ENCODE measurements at regions not wholly inside any gene's neighbourhood (a gene's known extent, or its start where the extent isn't known, plus 50 kb on each side); places are given as distances from the start of the nearest gene placed in this dataset.

DNA sequence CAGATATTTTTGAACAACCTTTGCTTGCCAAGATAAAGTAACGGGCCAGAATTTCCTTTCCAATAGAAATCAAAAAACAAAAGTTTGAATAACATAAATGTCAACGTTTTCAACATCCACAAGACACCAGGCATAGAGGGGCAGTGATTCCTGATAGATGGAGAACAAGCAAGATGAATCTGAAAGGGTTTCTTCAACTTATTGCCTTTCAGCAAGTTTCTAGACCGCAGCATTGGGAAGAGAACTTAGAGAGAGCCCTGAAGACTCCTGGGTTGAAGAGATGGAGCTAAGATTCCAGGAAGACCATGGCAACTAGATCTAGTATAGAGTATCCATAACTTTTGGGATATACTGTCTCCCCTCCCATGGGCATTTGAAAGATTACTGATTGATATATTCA lies 751.4 kb upstream of the CTNND2 start:
- H3K4me1 ChIP-seq = no peaks in the 10 kb centered on the region
- TF ChIP-seq, protein P1, sequence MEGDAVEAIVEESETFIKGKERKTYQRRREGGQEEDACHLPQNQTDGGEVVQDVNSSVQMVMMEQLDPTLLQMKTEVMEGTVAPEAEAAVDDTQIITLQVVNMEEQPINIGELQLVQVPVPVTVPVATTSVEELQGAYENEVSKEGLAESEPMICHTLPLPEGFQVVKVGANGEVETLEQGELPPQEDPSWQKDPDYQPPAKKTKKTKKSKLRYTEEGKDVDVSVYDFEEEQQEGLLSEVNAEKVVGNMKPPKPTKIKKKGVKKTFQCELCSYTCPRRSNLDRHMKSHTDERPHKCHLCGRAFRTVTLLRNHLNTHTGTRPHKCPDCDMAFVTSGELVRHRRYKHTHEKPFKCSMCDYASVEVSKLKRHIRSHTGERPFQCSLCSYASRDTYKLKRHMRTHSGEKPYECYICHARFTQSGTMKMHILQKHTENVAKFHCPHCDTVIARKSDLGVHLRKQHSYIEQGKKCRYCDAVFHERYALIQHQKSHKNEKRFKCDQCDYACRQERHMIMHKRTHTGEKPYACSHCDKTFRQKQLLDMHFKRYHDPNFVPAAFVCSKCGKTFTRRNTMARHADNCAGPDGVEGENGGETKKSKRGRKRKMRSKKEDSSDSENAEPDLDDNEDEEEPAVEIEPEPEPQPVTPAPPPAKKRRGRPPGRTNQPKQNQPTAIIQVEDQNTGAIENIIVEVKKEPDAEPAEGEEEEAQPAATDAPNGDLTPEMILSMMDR (IDR thresholded peaks at IDR 0.05) = no peak
- no peaks in the 10 kb centered on the region for H3K27me3 ChIP-seq
- no peak overlapping the region for H3K27ac ChIP-seq
- no peak for DNase-seq
- H3K9me3 ChIP-seq = no peaks in the 10 kb centered on the region
- intact Hi-C loops (cut with DNase I) = no loop called here
- H3K4me3 ChIP-seq = no peak overlapping the region
- no peaks in the 10 kb centered on the region for H3K36me3 ChIP-seq
- no peak overlapping the region for H3K9ac ChIP-seq (ENCODE audit: low read depth in 2 of 2, low read length in 2 of 2)

DNA sequence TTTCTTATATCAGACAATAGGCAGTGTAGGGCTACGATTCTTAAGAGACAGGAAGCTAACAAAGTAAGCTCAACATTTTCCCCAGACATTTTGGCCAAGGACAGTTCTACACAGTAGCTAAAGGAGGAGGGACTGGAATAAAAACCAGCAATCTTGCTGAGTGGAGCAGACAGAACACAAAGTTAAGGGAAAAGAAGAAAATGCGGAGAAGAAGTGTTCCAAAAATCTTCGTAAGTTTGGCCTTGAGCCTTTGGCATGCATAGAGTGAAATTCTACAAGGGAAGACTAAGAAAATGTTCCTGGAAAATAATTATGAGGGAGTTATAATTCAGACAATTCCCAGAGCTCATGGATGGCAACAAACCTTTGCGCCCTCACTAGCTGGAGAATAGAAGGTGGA lies 748.0 kb upstream of the CTNND2 start:
- H3K27ac ChIP-seq = no peak overlapping the region
- intact Hi-C loops (cut with DNase I) = no loop called here
- H3K27me3 ChIP-seq = no peaks in the 10 kb centered on the region
- no peaks in the 10 kb centered on the region for H3K36me3 ChIP-seq
- TF ChIP-seq, protein P1 (IDR thresholded peaks at IDR 0.05) = no peak
- no peak for DNase-seq
- H3K4me1 ChIP-seq = no peaks in the 10 kb centered on the region
- H3K4me3 ChIP-seq = no peak overlapping the region
- H3K9ac ChIP-seq (ENCODE audit: low read depth in 2 of 2, low read length in 2 of 2) = no peak overlapping the region
- no peaks in the 10 kb centered on the region for H3K9me3 ChIP-seq

DNA sequence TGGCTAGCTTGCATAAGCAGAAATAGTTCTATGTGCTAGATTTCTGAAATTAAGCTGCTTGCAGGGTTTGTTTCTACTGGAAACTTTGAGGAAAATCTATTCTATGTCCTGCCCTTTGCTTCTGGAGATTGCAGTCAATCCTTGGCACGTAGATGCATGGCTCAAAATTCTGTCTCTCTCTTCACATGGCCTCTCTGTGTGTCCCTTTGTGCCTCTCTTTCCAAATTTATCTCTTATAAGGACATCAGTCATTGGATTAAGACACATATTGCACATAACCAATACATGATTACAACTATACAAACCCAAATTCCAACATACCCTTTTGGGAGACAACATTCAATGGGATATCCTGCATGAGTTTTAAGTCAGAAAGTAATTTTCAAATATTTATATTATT lies 744.3 kb upstream of the CTNND2 start:
- no peak for DNase-seq
- no peaks in the 10 kb centered on the region for H3K4me1 ChIP-seq
- intact Hi-C loops (cut with DNase I) = no loop called here
- no peak overlapping the region for H3K27ac ChIP-seq
- H3K9me3 ChIP-seq = no peaks in the 10 kb centered on the region
- no peak overlapping the region for H3K9ac ChIP-seq (ENCODE audit: low read depth in 2 of 2, low read length in 2 of 2)
- H3K27me3 ChIP-seq = no peaks in the 10 kb centered on the region
- TF ChIP-seq, protein P1 (IDR thresholded peaks at IDR 0.05) = no peak
- H3K4me3 ChIP-seq = no peak overlapping the region
- no peaks in the 10 kb centered on the region for H3K36me3 ChIP-seq

DNA sequence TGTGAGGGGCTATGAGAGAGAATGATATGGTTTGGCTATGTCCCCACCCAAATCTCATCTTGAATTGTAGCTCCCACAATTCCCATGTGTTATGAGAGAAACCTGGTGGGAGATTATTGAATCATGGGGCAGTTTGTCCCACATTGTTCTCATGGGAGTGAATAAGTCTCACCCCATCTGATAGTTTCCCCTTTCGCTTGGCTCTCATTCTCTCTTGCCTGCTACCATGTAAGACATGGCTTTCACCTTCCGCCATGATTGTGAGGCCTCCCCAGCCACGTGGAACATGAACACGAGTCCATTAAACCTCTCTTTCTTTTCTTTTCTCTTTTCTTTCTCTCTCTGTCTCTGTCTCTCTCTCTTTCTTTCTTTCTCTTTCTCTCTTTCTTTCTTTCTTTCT lies 743.4 kb upstream of the CTNND2 start:
- no peak overlapping the region for H3K4me3 ChIP-seq
- H3K9ac ChIP-seq (ENCODE audit: low read depth in 2 of 2, low read length in 2 of 2) = no peak overlapping the region
- intact Hi-C loops (cut with DNase I) = no loop called here
- TF ChIP-seq, protein P1 (IDR thresholded peaks at IDR 0.05) = no peak
- H3K27ac ChIP-seq = no peak overlapping the region
- H3K27me3 ChIP-seq = no peaks in the 10 kb centered on the region
- no peaks in the 10 kb centered on the region for H3K36me3 ChIP-seq
- no peaks in the 10 kb centered on the region for H3K4me1 ChIP-seq
- DNase-seq = no peak
- no peaks in the 10 kb centered on the region for H3K9me3 ChIP-seq

DNA sequence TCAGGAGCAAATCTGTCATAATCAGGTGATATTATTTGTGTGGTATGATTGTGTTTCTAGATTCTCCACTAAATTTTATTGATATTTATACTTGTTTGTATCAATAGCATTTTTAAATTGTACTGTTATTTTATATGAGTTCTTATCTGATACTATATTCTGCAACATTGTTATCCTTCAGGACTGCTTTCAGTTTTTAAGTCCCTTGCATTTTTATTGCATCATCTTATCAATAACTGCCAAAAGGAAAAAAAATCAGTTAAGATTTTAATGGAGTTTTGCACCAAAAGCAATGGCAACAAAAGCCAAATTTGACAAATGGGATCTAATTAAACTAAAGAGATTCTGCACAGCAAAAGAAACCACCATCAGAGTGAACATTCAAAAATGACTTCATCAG lies 741.3 kb upstream of the CTNND2 start:
- H3K4me3 ChIP-seq = no peak overlapping the region
- TF ChIP-seq, protein P1 (IDR thresholded peaks at IDR 0.05) = no peak
- no peak overlapping the region for H3K9ac ChIP-seq (ENCODE audit: low read depth in 2 of 2, low read length in 2 of 2)
- H3K4me1 ChIP-seq = no peaks in the 10 kb centered on the region
- no peaks in the 10 kb centered on the region for H3K27me3 ChIP-seq
- H3K36me3 ChIP-seq = no peaks in the 10 kb centered on the region
- no peak for DNase-seq
- no peak overlapping the region for H3K27ac ChIP-seq
- no peaks in the 10 kb centered on the region for H3K9me3 ChIP-seq
- intact Hi-C loops (cut with DNase I) = no loop called here

DNA sequence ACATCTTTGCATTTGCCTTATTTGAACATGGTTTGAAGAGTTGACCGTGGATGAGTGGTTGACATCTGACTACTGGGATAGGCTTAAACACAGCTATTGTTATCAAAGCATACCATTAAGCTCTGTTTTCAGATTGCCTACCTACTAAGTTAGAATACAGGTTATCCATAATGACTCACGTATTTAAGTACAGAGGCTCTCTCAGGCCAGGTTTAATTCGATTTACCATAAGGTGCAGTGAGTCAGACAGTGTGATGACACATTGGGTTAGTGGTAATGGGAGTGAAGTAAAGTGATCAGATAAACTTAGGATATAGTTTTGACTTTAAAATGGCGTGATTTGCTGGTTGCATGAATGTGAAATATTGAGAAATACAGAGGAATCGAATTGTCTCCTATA lies 732.0 kb upstream of the CTNND2 start:
- no peaks in the 10 kb centered on the region for H3K27me3 ChIP-seq
- TF ChIP-seq, protein P1 (IDR thresholded peaks at IDR 0.05) = no peak
- H3K4me1 ChIP-seq = no peaks in the 10 kb centered on the region
- intact Hi-C loops (cut with DNase I) = no loop called here
- H3K9me3 ChIP-seq = no peaks in the 10 kb centered on the region
- H3K27ac ChIP-seq = no peak overlapping the region
- no peak overlapping the region for H3K4me3 ChIP-seq
- no peaks in the 10 kb centered on the region for H3K36me3 ChIP-seq
- no peak for DNase-seq
- H3K9ac ChIP-seq (ENCODE audit: low read depth in 2 of 2, low read length in 2 of 2) = no peak overlapping the region

Data from colonic mucosa (tissue), 4 donors.